ENCODE measurements at regions not wholly inside any gene's neighbourhood (a gene's known extent, or its start where the extent isn't known, plus 50 kb on each side); places are given as distances from the start of the nearest gene placed in this dataset.

DNA sequence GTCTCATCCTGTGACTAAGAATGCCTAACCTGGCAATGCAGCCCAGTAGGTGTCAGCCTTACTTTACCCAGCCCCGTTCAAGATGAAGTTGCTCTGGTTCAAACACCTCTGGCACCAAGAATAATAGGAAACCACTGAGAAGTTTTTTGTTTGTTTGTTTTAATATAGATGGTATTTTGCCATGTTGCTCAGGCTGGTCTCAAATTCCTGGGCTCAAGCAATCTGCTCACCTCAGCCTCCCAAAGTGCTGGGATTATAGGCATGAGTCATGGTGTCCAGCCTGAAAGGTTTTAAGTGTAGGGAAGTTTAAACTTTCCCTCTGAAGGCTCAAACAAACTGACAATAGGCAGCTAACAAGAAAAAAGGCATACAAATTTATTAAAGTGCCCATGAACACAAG lies 51.2 kb upstream of the ABCC4 start:
- no peak for DNase-seq (ENCODE audit: low spot score)

DNA sequence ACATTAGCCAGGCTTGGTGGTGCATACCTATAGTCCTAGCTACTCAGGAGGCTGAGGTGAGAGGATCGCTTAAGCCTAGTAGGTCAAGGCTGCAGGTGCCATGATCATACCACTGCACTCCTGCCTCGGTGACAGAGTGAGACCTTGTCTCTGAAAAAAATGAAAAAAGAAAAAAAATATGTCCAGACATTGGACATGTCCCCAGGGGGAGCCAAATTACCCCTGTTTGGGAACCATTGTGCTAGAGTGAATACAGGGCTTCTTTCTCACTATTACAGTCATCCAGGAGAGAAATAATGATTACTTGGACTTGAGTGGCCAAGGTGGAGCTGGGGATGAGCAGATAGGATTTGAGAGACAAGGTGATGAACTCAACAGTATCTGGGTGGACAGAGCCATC lies 52.9 kb upstream of the ABCC4 start:
- no peak for DNase-seq (ENCODE audit: low spot score)

DNA sequence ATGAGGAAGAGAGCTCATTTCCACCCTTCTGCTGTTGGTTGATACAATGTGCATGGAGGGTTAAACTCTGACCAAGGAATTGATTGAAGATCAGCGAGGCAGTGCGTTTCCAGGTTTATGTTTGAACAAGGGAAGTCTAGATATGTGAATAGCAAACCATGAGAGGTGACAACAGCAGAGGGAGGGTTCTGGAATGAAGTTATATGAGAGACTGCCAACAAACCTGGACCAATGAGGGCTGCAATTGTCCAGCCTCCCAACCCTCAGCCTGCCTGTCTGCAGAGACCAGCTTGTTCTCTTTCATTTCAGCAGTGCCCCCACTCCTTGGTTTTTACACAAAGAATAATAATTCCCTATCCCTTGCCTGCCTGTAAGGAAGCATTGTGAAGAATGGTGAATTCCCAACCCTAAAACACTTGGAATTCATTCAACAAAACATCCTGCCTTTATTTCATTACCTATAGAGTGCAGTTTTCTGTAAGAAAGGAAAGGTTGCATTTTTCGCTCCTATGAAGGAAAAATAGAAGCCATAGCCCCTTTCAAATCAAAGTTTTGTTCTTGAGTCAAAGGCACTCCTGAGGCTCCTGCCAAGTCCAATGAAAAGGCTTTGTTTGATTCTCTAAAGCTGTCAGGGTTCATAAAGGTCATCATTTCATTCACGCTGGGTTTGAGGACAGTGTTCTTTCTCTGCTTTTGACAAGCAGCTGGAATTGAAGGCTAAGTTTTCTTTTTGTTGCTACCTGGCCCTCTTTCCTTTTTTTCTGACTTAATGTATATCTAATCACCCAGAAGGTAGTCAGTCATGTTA lies 53.6 kb upstream of the ABCC4 start:
- DNase-seq (ENCODE audit: low spot score), result no peak

DNA sequence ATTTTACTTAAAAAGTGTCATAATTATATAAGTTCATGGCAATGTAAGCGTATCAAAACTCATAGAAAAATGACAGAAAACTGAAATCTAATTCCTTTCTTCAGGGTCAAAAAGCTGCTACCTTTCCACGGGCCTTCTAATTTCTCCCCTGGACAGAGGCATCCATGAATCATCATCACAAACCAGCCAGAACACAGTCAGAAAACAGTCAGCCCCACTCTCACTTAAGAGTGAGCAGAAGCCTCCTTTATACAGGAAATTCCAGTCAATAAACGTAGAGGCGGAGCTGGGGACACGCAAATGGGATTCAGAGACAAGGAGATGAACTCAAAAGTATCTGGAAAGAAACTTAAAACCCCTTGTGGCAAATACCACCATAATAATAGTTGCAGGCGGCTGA lies 54.2 kb upstream of the ABCC4 start:
- peak; percentile 19 for DNase-seq (ENCODE audit: low spot score)

DNA sequence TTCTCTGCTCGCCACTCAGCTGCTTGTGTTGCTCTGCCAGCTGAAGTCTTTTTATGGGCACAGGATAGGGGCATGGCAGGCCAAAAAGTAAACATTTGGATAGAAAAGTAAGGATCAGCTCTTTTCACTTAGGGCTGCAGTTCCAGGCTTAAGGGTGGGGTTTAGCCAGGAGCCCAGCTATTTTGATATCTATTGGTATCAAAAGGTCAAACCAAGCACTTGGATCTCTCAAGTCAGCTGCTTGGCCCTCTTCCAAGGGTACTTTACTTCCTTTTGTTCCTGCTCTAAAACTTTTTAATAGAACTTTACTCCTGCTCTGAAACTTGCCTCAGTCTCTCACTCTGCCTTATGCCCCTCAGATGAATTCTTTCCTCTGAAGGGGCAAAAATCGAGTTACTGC lies 55.7 kb upstream of the ABCC4 start:
- DNase-seq (ENCODE audit: low spot score), result peak; percentile 25

DNA sequence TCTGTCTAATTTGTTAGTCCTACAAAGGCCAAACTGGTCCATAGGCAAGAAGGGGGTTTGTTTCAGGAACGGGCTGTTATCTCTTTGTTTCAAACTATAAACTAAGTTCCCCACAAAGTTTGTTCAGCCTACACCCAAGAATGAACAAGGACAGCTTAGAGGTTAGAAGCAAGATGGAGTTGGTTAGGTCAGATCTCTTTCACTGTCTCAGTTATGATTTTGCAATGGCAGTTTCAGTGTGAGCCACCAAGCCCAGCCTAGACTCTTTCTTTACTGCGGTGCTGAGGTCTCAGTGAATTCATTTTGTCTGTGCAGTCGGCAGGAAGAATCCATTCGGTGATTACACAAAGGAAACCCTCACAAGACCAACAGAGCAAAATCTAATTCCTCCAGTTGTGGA lies 56.6 kb upstream of the ABCC4 start:
- DNase-seq (ENCODE audit: low spot score), result no peak

DNA sequence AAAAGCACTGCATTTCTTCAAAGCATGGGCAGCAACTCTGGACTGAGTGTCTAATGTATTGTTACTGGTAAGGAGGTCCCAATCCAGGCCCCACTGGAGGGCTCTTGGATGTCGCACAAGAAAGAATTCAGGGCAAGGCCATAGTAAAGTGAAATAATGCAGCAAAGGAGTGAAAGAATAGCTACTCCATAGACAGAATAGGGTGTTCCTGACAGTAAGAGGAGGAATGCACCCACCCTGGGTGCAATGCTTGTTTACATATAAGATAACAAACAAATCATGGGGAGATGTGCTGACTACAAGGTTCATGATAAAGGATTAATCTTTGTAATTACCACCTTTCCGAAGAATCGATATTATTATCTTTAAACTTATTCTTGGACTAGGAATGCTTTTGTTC lies 58.8 kb upstream of the ABCC4 start:
- no peak for DNase-seq (ENCODE audit: low spot score)

DNA sequence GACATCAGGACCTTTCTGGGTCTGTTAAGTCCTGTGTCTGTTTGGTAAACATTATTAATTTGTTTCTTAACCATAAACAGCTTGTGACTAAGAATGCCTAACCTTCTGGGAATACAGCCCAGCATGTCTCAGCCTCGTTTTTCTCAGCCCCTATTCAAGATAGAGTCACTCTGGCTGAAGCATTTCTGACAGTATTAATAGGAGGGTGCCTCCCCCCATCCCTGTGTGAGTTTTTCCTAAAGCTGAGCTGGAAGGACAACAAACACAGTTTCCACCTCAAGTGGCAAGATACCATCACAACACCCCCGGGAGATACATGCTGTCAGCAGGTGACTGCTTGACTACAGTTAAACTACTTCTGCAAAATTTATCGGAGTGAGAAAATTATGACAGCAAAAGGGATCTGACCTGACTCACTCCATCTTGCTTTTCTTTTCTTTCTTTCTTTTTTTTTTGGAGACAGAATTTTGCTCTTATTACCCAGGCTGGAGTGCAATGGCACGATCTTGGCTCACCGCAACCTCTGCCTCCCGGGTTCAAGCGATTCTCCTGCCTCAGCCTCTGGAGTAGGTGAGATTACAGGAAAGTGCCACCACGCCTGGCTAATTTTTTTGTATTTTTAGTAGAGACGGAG lies 59.3 kb upstream of the ABCC4 start:
- no peak for DNase-seq (ENCODE audit: low spot score)

DNA sequence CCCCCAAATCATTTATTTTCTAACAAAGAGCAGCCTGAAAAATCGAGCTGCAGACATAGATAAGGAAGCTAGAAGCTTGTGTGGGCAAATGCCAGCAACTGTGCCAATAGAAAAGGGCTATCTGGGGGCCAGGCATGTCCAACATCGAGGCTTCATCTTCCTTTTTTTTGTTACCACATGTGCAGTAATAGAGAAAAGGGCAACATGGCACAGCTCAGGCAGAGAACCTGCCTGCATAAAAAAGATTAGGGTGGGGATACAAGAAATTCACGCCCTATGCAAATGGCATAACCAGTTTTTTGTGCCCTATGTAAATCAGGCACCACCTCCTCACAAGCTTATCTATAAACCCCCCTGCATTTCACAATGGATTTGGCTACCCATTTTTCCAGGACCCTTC lies 60.4 kb upstream of the ABCC4 start:
- no peak for DNase-seq (ENCODE audit: low spot score)

DNA sequence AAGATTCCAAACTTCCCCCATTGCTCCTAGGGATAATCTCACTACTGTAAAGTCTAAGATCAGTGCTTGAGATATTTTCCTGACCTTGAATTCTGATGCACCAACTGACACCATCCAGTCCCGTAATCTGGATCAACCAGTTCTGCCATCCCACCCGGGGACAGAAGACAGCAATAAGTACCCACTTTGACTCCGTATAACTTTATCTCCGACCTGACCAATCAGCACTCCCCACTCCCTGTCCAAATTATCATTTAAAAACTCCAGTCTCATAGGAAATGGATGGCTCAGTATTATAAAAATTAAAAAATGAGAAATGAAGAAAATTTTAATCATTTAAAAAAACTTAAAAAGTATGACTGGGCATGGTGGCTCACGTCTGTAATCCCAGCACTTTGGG lies 61.4 kb upstream of the ABCC4 start:
- DNase-seq (ENCODE audit: low spot score), result no peak

DNA sequence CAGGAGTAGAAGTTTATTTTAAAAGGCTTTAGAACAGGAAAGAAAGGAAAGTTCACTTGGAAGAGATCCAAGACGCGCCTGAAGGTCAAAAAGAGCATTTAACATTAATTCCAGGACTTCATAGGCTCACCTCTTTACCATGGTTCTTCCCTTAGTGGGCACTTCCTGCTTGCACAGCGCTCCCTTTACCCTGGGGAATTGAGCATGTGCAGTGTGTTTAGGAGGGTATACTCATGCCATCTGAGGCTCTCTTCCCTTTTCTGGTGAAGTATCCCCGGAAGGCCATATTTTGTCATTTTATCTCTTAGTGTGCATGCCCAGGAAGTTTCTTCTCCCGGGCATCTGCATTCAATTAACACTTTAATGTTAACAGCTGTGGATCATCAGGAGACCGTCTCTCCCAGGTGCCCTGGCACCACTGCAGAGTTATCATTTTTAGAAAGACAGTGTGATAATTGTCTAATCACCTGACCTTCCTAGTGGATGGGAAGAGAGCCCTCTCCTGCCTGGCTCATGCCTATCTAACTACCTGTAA lies 66.1 kb upstream of the ABCC4 start:
- no peak for DNase-seq (ENCODE audit: low spot score)

DNA sequence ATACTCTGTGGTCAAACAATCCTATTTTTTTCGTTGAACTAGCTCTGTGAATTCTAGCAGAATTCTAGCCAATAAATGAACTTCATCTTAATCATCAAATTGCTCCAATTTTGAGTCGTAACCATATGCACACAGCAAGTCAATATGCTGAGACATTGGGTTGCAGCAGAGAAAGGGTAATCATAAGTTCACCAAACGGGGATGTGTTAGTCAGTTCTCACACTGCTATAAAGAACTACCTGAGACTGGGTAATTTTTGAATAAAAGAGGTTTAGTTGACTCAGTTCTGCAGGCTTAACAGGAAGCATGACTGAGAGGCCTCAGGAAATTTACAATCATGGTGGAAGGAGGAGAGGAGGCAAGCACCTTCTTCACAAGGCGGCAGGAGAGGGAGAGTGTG lies 67.7 kb upstream of the ABCC4 start:
- no peak for DNase-seq (ENCODE audit: low spot score)

DNA sequence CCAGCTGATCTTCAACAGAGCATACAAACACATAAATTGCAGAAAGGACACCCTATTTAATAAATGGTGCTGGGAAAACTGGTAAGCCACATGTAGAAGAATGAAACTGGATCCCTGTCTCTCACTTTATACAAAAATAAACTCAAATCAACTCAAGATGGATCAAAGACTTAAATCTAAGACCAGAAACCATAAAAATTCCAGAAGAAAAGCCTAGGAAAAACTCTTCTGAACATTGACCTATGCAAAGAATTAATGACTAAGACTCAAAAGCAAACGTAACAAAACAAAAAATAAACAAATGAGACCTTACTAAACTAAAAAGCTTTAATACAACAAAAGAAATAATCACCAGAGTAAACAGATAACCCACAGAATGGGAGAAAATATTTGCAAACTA lies 74.5 kb upstream of the ABCC4 start:
- DNase-seq (ENCODE audit: low spot score), result no peak

DNA sequence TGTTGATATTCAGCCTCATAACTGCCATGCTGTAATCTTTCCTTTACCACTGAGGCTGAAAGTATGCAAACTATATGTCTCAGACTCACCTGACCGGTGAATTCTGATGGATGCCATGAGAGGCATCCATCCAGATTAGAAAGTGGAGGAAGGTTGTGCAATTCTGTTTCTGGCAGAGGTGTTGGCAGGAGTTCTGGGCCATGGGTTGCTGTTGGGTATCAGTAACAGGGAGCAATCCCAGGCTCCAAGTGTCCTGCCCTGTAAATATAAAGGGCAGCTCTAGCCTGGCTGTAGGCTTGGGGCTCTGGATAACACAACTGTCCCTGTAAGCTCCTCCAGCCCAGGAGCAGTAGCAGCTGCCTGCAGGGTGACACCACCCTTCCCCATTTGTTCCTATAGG lies 77.4 kb upstream of the ABCC4 start:
- DNase-seq (ENCODE audit: low spot score), result no peak

DNA sequence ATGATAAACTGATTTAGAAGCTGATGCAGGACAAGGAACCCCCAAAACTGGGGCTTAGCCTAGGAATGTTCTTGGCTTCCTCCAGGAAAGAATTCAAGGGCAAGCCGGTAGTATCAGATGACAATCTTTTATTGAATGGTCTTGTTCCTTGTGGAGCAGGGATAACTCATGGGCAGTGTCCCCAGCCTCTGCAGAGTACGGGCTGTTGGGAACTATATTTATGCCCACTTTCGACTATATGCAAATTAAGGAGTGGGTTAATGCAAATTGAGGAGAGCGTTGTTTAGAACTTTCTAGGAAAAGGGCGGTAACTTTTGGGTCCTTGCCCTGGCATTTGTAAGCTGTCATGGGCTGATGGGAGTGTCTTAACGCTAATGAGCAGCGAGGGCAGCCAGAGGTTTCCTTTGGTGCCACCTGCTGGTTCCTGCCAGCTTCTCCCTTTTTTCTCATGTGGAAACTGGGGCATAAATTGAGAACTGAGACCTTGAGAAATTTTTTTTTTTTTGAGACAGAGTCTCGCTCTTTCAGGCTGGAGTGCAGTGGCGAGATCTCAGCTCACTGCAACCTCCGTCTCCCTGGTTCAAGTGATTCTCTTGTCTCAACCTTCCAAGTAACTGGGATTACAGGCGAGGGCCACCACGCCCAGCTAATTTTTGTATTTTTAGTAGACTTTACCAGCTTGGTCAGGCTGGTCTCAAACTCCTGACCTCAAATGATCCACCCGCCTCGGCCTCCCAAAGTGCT lies 79.4 kb upstream of the ABCC4 start:
- DNase-seq (ENCODE audit: low spot score), result peak; percentile 99

DNA sequence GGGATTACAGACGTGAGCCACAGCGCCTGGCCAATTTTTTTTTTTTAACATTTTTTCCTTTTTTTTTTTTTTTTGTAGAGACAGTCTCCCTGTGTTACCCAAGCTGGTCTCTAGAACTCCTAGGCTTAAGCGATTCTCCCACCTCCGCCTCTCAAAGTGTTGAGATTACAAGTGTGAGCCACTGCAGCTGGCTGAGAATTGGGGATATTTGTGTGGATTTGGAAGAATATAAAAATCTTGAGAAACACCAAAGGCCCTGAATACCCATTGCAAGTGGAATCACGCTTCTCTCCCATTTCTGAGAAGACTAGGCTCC lies 79.9 kb upstream of the ABCC4 start:
- DNase-seq (ENCODE audit: low spot score), result no peak

DNA sequence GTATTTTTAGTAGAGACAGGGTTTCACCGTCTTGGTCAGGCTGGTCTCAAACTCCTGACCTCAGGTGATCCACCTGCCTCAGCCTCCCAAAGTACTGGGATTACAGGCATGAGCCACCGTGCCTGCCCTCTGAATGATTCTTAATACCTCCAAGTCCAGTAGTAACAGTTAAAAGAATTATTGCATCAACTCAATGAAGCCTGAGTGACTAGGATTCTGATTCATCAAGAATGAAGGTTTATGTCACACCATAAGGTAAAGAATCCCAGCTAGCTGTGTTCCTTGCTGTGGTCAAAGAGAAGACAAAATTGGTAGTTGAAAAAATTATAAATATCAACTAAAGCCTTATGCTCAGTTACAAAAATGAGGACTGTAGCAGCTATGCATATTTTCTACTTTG lies 81.2 kb upstream of the ABCC4 start:
- DNase-seq (ENCODE audit: low spot score), result no peak

DNA sequence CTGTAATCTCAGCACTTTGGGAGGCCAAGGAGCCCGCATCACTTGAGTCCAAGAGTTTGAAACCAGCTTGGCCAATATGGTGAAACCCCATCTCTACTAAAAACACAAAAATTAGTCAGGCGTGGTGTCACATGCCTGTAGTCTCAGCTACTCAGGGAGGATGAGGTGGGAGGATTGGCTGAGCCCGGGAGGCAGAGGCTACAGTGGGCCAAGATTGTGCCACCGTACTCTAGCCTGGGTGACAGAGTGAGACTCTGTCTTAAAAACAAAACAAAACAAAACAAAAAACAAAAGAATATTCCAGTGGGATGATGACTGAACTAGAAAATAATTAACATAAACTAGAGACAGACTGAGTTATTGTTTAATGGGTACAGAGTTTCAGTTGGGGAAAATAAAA lies 81.7 kb upstream of the ABCC4 start:
- no peak for DNase-seq (ENCODE audit: low spot score)

DNA sequence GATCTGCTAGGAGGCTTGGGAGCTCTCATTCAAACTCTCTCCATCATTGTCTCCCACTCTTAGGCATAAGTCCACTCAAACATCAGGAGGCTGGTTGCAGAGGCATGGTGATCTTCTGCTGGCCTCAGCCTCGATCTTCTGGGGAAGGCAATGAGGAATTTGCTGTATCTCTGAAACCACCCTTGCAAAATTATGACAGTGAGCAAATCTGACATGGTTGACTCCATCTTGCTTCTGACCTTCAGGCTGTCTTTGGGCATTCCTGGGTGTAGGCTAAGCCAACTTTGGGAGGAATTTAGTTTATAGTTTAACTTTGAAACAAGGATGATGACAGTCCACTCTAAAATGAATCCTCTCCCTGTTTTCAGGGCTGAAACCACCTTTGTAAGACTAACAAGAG lies 84.1 kb upstream of the ABCC4 start:
- no peak for DNase-seq (ENCODE audit: low spot score)

DNA sequence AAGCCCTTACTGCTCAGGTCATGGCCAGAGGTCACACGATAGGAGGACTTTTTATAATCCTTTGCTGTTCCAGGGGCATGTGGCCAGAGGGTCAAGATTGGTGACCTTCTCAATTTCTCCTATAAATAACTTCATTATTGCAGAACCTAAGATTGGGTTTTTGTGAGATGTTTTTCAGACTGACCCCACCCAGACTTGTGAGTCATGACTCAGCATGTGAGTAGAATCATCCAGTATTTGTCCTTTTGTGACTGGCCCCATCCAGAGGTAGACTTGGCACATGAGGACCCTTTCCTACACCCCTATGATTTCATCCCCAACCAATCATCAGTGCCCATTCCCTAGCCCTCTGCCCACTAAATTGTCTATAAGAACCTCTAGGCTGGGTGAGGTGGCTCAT lies 84.5 kb upstream of the ABCC4 start:
- no peak for DNase-seq (ENCODE audit: low spot score)

DNA sequence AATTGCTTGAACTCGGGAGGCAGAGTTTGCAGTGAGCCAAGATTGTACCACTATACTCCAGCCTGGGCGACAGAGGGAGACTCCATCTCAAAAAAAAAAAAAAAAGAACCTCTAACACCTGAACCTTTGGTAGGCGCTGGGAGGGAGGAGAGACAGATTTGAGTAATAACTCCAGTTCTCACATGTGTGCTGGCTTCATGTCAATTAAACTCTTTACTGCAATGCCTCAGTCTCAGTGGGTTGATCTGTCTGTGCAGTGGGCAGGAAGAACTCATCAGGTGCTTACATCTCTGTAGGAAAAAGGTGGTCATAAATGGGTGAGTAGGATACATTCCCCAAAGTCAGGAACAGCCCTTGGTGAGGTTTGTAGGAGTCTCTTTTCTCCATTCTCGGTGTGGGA lies 85.1 kb upstream of the ABCC4 start:
- no peak for DNase-seq (ENCODE audit: low spot score)

DNA sequence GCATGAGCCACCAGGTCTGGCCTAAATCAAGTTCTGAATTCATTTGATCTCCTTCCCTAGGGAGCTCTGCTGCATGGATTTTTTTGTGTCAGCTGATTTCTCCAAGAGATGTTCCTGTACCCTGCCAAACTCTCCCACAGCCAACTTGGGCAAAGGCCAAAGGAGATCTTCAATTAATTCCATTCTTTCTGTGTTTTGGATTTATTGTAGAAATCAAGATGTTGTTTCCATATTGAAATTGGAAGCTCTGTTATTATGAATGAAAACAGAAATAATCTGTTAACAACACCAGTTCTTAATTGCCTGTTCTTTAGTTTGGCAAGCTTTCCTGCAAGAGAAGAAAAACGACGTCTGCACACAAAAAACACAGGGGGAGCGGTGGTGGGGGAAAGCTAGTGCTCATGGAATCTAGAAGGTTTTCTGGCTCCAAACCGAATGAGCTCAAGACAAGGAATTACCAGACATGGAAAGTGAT lies 86.5 kb upstream of the ABCC4 start:
- DNase-seq (ENCODE audit: low spot score), result no peak
